Fibroblast of skin of back (primary cell): ENCODE measurements at regions not wholly inside any gene's neighbourhood (a gene's known extent, or its start where the extent isn't known, plus 50 kb on each side); places are given as distances from the start of the nearest gene placed in this dataset.
A peak's percentile ranks its signal among the peaks of the same experiment; 100 is the strongest.

Source experiments
- DNase-seq: peaks from one replicate; pipeline ENCODE4 v3.0.0-alpha.2; 2013

DNA sequence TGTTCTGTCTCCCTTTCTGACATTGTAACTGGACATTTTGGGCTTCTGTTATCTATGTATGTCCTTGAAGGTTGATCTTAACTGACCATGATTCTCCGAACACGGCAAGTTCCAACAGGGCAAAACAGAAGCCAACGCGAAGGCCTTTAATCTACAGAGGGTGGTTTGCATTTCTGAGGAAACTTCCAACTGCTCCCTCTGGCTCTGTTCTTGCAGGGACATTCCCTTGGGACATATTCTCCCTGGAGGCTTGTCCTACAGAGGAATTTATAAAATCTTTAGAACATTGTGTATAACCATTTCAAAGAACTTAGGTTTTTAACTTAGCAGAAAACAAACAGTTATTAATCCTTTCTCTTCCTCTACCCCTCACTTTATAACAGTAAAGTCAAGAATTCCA lies 189.0 kb upstream of the CDYL start:
- no peak for DNase-seq

DNA sequence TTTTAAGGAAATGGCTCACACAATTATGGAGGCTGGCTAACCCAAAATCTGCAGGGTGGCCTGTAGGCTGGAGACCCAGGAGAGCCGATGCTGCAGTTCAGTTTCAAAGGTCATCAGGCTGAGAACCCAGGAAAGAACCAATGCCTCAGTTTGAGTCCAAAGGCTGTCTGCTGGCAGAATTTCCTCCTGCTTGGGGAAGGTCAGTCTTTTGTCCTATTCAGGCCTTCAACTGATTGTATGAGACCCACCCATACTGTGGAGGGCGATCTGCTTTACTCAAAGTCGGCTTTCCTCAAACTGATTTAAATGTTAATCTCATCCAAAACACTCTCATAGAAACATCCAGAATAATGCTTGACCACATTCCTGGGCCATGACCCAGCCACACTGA lies 189.7 kb upstream of the CDYL start:
- DNase-seq: no peak

DNA sequence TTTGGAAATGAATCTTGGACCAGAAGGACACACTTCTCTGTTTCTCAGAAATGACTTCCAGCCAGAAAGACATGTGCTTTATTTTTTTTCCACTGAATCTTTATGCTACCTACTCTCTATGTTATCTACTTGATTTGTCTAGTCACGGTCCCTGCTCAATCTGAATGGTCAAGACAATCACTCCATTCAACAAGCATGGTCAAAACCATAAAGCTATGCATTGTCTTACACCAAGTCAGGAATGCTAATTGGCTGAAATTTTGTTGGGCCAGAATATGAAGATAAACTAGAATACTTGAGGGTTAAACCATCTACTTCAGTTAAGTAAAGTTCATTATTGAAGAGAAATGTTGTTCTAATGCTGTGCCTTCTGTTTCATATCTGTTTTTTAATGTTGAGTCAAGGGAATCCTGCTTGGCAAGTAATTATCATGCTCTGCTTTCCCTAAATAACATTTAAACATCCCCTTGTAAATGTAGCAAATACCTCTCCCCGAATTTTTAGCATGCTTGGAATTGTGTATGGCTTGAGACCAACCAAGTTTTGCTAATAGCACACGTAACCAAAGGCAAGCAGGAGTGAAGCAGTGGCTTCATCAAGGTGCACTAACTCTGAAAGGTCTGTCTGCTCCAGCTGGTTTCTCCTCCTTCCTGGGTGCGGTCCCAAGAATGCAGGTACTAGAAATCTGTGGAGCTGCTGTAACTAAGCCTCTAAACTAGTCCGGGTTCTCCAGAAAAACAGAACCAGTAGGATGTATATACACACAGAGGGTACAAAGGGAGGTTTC lies 190.3 kb upstream of the CDYL start:
- no peak for DNase-seq

DNA sequence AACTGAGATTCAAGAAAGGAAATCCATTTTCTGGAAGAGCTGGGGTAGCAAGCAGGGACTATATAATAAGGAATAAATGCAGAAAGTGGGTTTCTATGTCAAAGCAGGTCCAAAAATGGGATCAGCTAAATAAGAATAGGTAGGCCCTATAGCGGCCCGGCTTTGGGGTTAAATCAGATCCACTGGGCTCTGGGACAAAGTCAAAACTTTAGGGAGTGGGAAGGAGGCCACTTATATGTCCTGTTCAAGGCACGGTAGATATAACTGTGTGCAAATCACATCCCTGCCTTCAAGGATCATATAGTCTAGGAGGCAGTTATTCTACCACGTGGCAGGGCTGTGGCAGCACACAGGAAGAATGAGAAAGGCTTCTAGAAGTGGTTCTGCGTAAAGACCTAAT lies 191.4 kb upstream of the CDYL start:
- no peak for DNase-seq

DNA sequence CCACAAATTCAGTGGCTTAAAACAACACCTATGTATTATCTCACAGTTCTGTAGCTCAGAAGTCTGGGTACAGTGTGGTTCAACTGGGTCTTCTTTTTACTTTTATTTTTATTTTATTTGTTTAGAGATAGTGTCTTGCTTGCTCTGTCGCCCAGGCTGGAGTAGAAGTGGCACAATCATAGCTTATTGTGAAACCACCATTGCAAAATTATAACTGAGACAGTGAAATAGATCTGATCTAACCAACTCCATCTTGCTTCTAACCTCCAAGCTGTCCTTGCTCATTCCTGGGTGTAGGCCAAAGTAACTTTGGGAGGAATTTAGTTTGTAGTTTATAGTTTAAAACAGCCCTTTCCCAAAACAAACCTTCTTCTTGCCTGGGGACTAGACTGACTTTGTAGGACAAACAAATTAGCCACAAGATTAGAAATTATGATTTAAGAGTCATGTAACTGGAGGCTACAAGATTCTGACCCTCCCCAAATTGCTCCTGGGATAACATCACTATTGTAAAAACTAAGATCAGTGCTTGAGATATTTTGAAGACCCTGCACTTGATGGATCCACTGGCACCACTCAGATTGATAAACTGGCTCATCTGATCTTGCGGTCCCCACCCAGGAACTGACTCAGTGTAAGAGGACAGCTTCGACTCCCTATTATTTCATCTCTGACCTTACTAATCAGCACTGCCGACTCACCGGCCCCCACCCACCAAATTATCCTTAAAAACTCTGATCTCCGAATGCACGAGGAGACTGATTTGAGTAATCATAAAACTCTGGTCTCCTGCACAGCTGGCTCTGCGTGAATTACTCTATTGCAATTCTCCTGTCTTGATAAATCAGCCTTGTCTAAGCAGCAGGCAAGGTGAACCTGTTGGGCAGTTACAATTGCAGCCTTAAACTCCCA lies 193.4 kb upstream of the CDYL start:
- peak; percentile 75 for DNase-seq

DNA sequence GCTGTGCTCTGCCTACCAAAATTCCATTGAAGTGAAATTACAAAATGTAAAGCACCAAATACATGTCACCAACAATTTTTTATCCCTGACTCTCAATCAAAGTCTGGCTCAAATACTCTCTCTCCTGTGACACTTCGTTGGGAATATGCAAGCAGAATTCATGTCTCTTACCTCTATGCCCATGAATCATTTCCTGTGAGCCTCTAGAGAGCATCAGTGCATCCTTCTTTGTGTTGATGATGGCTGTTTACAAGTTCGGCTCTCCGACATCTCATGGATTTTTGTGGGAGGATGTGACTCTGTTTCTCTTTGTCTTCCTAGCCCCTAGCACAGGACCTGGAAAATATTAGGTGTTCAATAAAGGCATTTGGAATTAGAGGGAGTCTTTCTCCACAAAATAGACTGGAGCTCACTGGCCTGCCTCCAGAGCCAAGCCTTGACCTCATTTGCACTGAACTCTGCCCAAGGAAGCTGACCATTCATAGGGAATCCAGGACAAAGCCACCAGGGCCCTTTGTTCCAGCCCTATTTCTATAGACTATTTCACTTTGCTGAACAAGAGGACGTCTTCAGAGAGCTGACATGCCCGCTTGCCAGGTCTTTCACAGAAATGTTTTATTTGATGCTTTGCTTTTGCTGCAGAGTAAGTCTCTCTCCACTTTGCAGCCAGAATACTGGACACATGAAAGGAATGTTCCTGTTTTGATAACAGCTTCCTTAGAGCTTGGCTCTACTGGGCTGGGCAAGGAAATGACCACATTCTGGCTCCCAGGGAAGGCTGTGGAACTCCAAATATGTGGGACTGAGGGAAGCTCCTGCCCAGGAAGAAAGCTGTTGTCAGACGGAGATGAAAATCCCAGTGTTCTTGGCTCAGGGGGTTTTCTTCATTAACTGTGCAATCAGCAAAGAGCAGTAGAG lies 194.5 kb upstream of the CDYL start:
- DNase-seq: peak; percentile 98

DNA sequence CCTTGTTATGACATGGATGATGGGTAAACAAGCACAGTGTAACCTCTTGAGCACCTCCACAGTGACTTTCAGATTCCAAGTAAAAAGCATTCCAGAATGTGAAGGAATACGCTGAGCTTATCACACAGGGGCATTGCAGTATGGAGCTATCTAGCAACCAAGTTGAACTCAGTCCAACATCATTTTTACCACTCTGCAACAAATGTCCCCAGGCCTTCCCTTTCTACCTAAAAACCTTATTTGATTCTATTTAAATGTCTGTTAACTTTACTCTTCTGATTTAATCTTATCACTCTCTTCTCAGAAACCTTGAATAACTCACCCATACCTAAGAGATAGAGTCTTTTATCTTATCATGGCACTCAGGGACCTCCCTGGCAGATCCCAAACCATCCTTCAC lies 195.8 kb upstream of the CDYL start:
- DNase-seq: no peak

DNA sequence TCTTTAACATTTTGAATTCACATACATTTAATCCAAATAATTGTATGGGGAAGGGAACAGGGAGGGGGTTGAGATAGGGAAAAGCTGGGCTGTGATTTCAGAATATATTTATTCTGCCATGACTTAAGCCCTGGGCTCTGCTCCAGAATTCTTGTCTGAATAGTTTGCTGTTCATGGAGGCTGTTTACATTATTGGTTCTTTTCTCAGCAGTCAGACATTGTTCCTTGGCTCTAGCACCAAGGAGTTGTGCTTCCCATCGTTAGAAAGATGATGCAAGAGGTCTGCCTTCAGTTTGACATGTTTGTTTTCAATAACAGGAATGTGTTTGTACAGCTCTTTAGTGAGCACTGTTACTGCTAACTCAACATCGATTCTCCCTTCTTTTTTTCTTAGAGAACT lies 198.8 kb upstream of the CDYL start:
- DNase-seq: peak; percentile 95

DNA sequence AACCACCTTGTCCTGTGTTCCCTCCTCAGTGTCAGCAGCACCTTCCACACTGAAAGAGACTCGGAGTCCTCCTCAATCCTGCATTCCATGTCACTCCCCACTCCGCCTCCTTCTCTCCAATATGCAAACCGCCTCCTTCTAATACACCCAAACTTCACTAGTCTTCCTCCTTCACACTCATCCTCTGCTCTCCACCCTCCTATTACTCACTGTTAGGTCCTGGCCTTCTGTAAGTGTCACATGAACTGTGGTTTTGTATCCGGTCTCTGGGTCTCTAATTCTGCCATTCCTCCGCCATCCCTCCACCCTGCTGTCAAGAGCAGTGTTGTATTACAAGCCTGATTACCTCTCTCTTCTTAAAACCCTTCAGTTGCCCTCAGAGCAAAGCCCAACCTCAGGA lies 200.5 kb upstream of the CDYL start:
- peak; percentile 49 for DNase-seq

DNA sequence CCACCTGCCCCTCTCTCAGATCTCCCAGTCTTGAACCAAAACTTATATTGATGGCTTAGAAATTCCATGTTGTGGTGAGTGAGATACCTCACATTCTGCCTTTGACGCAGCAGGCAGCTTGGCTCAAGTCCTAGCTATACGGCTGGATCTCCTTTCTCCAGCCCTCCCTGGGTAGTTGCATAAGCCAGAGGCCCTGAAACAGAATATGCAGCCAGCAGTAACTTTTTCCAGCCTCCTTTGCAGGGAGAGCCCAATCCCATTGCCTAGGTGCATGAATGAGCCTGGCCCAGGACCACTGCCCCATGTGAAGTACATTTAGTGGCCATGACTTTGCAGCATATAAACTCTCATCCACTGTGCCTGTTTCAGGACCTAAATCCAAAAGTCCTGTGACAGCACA lies 202.2 kb upstream of the CDYL start:
- DNase-seq: peak; percentile 75

DNA sequence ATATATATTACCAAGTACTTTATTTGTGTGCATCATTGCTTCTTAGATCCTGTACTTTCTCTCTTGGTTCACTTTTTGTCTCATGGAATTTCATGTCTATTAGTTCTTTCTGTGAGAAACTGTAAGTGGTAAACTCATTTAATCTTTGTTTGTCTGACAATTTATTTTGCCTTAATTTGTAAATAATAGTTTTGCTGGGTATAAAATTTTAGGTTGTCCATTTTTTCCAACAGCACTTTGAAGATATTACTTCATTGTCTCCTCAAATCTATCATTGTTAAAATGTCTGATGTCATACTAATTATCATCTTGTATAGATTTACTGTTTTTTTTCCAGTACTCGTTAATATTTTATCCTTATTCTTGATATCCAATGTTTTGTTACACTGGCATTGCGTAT lies 205.2 kb upstream of the CDYL start:
- no peak for DNase-seq

DNA sequence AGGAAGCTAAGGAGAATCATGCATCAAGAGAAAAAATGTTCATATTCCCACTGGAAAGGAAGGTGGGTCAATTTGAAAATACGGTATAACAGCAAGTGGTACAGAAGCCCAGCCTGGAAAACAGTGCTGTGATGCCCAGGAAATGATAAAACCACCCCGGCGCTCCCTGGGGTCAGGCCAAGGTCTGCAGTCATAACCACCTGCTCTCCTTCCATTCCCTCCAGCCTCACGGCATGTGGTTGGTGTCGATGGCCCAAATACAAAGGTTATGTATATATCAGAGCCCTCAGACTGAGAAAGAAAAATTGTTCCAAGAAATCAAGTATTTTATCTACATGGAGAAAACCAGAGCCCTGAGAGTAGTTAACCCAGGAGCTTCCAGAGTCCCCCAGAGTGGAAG lies 208.1 kb upstream of the CDYL start:
- DNase-seq: no peak

DNA sequence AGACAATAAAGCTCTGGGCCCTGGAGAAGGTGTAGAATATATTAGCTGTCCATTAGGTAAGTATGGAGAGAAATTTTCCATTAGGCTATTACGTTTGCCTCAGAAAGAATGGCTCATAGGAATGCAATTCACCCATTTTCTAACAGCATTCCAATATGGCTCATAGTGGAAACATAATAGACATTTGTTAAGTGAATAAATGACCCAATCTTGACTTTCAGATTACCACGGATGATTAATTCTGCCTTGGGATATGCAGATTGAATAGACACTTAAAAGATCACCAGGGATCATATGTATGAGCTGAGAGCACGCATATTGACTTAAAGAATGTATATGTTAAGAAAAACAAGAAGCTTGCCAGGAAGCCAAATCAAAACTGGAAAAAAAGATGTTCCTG lies 209.1 kb upstream of the CDYL start:
- peak; percentile 83 for DNase-seq

DNA sequence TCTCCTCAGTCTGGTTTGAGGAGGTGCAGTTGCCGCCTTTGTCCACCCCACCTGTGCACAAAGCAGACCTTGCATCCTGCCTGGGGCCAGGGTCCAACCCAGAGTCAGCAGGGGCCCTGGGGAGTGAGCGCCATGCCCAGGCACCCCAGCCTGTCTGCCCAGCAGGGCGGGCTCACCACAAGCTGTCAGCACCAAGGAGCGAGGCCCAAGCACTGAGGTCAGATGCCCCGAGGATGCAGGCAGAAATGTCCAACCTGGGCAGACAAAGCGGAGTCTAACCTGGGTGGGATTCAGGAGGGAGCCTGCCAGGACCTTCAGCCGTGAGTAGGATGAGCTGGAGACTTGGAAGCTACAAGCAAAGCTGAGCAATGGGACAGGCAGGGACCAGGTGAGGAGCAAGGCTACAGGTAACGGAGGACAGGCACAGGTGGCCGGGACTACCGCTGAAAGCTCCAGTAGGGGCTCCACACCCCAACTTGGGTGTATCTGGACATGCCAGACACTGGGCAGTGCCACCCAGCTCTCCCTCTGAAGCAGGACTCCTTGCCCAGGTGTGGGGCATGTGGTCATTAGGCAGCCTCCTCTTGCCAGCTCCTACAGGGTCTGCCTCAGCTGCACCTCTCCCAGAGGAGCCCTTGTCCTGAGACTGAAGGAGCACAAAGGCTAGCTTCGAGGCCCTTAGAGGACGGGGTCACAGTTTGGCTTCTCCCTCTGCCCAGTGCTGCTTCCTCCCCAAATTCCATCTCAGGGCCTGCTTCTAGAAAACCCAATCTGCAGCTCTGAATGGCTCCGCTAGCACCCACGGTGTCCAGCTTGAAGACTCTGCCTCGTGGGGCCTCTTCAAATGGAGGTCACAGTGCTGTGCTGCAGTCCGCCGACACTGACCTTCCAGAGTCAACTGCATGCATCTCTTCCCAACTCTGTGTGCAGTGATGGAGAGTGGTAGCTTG lies 210.6 kb upstream of the CDYL start:
- no peak for DNase-seq

DNA sequence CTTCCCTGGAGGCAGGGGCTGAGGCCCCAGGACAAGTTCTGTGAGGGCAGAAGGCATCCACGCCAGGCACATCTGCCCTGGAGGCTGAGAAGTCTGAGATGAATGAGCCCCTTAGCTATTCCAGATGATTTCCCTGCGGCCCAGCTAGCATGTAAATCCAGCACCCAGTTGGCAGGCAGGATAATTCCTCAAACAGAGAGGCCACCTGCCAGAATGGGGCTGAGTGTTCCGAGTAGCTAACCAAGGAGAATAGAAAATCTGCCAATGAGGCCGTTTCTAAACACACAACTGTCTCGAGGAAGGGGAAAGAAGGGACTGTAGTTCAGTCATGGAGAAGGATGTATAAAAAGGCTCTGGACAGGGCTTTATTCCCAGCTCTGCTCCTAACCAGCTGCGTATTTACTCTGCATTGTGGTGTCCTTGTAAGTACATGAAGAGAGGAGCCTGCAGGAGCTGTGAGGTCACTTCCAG lies 211.4 kb upstream of the CDYL start:
- DNase-seq: no peak

DNA sequence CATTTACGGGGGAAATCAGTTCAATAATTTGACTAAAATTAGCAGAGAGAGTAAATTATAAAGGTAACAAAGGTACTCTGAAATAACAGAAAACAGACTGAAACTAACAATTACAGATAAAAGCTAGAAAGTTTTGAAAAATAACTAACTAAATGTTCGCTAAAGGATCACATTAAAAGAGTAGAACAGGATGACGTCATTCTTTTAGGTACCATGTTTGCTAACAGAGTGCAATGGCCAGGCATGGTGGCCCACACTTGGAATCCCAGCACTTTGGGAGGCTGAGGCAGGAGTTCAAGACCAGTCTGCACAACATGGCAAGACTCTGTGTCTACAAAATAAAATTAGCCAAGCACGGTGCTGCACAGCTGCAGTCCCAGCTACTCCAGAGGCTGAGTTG lies 212.3 kb upstream of the CDYL start:
- DNase-seq: no peak

DNA sequence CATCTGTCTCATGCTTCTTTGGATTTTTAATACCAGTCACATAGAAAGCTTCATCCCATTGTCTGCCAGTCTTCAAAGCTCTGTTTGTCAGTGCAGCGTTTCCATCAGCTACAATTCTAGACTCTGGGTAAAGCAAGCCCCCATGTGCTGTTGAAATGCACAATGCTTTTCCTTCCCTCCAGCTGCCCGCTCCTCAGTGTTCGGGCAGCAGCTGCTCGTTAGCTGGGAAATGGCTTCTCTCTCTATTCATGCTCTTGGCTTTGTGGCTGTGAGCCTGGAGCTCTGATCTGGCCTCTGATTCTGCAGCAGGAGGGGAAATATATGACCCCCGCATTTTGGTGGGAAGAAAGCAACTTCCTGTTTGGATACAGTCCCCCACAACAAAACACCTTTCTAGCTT lies 213.0 kb upstream of the CDYL start:
- DNase-seq: no peak

DNA sequence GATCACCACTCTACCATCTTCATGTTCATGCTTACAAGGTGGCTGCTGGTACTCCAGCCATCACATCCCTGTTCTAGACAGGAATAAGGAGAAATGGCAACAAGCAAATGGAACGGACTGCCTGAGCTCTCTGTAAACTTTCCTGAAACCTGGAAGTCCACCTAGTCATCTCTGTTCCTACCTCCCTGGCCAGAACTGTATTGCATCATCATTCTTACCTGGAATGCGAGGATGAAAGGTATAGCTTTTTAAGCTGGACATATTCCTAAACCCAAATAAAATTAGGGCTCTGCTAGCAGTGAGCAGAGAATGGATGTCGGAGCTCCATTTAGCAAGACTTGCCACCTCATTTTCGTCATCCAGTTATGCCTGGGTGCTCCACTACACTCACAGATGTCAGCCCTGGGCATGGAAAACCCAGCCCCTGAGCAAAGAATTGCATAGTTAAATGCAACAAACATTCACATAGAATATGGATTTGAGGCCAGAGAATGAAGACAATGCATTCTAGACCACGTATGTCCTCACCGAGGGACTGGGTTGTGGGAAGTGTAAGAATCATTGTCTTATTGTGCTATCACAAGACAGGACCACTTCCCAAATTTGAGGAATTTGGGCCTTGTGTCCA lies 214.3 kb upstream of the CDYL start:
- no peak for DNase-seq

DNA sequence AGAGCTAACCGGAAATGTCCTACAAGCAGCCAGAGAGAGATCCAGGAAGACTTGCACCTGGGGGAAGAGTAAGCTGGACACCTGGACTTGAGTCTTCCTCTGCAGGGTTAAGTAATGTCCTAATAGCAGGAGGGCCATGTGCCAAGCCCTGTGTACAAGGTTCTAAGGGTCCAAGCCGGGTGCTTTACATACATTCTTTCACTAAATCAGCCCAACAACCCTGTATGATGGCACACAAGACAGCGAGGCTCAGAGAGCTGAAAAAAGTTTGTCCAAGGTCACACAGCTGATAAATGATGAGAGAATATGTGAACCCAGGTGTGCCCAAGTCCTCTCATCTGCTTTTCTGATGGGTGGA lies 215.1 kb upstream of the CDYL start:
- DNase-seq: no peak

DNA sequence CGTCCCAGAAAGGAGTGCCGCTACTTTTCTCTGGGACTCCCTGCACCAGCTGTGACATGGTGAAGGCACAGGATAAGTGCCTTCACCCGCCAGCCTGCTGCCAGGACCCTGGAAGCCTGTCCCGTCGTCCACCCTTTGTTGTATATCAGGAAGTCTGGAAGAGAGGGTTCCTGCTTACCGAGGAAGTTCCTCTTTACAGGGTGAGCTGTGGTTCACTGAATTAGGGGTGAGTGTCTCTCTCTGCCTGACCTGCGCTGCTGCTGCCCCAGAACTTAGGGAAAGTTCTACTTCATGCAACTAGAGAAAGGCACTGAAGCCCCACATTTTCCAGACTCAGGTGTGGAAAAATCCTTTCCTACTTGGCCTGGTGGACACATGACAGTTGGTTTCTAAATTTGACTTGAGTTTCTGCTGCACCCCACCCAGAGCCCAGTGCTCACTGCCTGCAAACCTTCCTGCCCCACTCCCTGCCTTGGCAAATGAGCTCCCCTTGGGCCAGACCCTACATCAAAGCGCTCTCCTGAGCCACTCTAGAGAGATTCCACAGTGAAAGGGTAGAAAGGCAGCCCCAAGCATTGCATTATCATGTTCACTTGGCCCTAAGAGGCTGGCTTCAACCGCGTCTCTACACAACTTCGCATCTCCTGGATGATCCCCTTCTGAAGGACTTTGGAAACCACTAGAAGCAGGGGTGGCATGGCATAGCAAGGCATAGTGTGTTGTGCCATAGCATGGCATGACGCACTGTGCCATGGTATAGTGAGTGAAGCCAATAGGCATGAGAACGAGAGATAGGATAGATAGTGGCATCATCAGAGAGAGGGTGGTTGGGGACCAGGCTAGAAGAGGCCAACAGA lies 215.8 kb upstream of the CDYL start:
- DNase-seq: no peak
